HepG2 (cell line): ENCODE measurements at regions not wholly inside any gene's neighbourhood (a gene's known extent, or its start where the extent isn't known, plus 50 kb on each side); places are given as distances from the start of the nearest gene placed in this dataset.

ENCODE experiments used
- ATAC-seq: fragments of 200-7000 bp; cut with Tn5 transposase; 3 replicates; pipeline ENCODE4 v1.9.1; 2020; ENCODE audit warnings: mild to moderate bottlenecking, moderate library complexity
- BruUV-seq: library from RNA; stranded (reverse); fragments of 400-500 nt; replicated peaks from 2 replicates; lab custom pipeline; 2021; lab: Mats Ljungman, UMichigan
- CTCF ChIA-PET: fragments of 300-600 bp; formaldehyde crosslinking; extraction: SDS; loops from one replicate; lab custom pipeline; 2021; ENCODE audit warnings: low total read pairs, inconsistent platforms, low intra/inter-chr PET ratio; lab: Yijun Ruan, JAX
- POLR2A ChIA-PET: fragments of 350-600 bp; sonication (Branson Sonifier 250); formaldehyde crosslinking; loops from one replicate; lab custom pipeline; 2020; ENCODE audit warnings: antibody characterized with exemption, inconsistent platforms; lab: Yijun Ruan, JAX
- DNase-seq: peaks from one replicate; pipeline ENCODE4 v3.0.0-alpha.2; 2015; ENCODE audit warnings: low spot score
- FAIRE-seq: peaks from 3 replicates; lab custom pipeline; 2011; peaks lifted over from hg19 to GRCh38; lab: Jason Lieb, UNC
- H2AFZ ChIP-seq: one replicate; pipeline ENCODE4 v1.6.1; 2011; ENCODE audit warnings: low read length, inconsistent platforms
- H3K27ac ChIP-seq: fragments of 300-600 bp; 3 replicates; pipeline ENCODE4 v1.8.0; 2011; ENCODE audit warnings: mixed run types, mild to moderate bottlenecking, mixed read lengths, low read length, inconsistent platforms; ENCODE audit not compliant: insufficient read depth; ENCODE audit errors: extremely low read length
- H3K27me3 ChIP-seq, 2 experiments: fragments of 200-600 bp in 1 of 2; 2 replicates in 1 of 2; 3 replicates in 1 of 2; pipeline versions ENCODE4 v1.6.0 to v1.8.0; 2011; ENCODE audit warnings: low read length in 2 of 2, mild to moderate bottlenecking in 2 of 2, moderate library complexity in 2 of 2, inconsistent platforms in 1 of 2; ENCODE audit not compliant: insufficient read depth in 2 of 2, control insufficient read depth in 1 of 2
- H3K36me3 ChIP-seq, 2 experiments: fragments of 200-600 bp in 1 of 2; replicated peaks in 1 of 2; 2 replicates in 1 of 2; 3 replicates in 1 of 2; pipeline versions ENCODE4 v1.5.1 to v1.8.0; 2011; ENCODE audit warnings: low read length in 2 of 2, inconsistent platforms in 1 of 2; ENCODE audit not compliant: insufficient read depth in 2 of 2, control insufficient read depth in 1 of 2
- H3K4me1 ChIP-seq: 2 replicates; pipeline ENCODE4 v1.5.1; 2012; ENCODE audit warnings: low read length, inconsistent platforms; ENCODE audit not compliant: insufficient read depth
- H3K4me2 ChIP-seq: 2 replicates; pipeline ENCODE4 v1.6.0; 2011; ENCODE audit warnings: low read depth, low read length, inconsistent platforms
- H3K4me3 ChIP-seq, 3 experiments: fragments of 200-600 bp in 1 of 3; sonication (generic), shearing (Covaris generic) in 1 of 3; replicated peaks in 1 of 3; 2 replicates each; pipeline ENCODE4 v1.5.1; 2011 to 2016; ENCODE audit warnings: low read length in 3 of 3, inconsistent platforms in 2 of 3, low read depth in 2 of 3, mild to moderate bottlenecking in 2 of 3, control low read depth in 1 of 3, mixed read lengths in 1 of 3; ENCODE audit not compliant: insufficient read depth in 1 of 3
- H3K79me2 ChIP-seq: one replicate; pipeline ENCODE4 v1.6.1; 2011; ENCODE audit warnings: low read length, inconsistent platforms; ENCODE audit not compliant: insufficient read depth
- H3K9ac ChIP-seq: 2 replicates; pipeline ENCODE4 v1.6.0; 2011; ENCODE audit warnings: mild to moderate bottlenecking, low read depth, low read length, inconsistent platforms; ENCODE audit not compliant: insufficient read depth
- H3K9me3 ChIP-seq: 2 replicates; pipeline ENCODE4 v1.5.1; 2012; ENCODE audit warnings: mild to moderate bottlenecking, low read length
- H4K20me1 ChIP-seq: 2 replicates; pipeline ENCODE4 v1.6.0; 2011; ENCODE audit warnings: inconsistent platforms, mild to moderate bottlenecking, low read length, moderate library complexity; ENCODE audit not compliant: insufficient read depth
- CEBPG ChIP-seq: IDR thresholded peaks from 2 replicates; pipeline ENCODE4 v1.6.1; 2016
- CENPX ChIP-seq: sonication (generic); formaldehyde crosslinking; IDR thresholded peaks from 2 replicates; pipeline ENCODE4 v1.9.0; 2021; ENCODE audit warnings: mild to moderate bottlenecking, missing genetic modification reagents, moderate library complexity
- DMAP1 ChIP-seq: IDR thresholded peaks from 2 replicates; pipeline ENCODE4 v1.6.1; 2016
- DRAP1 ChIP-seq: IDR thresholded peaks from 2 replicates; pipeline ENCODE4 v1.6.1; 2016; ENCODE audit warnings: missing genetic modification reagents, missing compliant biosample characterization
- IKZF5 ChIP-seq: IDR thresholded peaks from 2 replicates; pipeline ENCODE4 v1.6.1; 2018; ENCODE audit warnings: missing genetic modification reagents, mild to moderate bottlenecking, missing compliant biosample characterization
- NFYC ChIP-seq: IDR thresholded peaks from 2 replicates; pipeline ENCODE4 v1.6.1; 2016; ENCODE audit warnings: missing genetic modification reagents, missing compliant biosample characterization
- RBM39 ChIP-seq: fragments of 200-400 bp; formaldehyde crosslinking; IDR thresholded peaks from one replicate; pipeline ENCODE4 v1.6.1; 2018; ENCODE audit warnings: antibody characterized with exemption, mild to moderate bottlenecking, low read depth, low read length; ENCODE audit not compliant: poor library complexity, severe bottlenecking
- SALL2 ChIP-seq: sonication (generic); formaldehyde crosslinking; IDR thresholded peaks from 2 replicates; pipeline ENCODE4 v1.8.1; 2023; ENCODE audit warnings: mild to moderate bottlenecking, missing genetic modification reagents, inconsistent platforms
- SMAD3 ChIP-seq: sonication (generic); formaldehyde crosslinking; IDR thresholded peaks from 2 replicates; pipeline ENCODE4 v1.4.0; 2020; ENCODE audit warnings: missing genetic modification reagents
- SSRP1 ChIP-seq: IDR thresholded peaks from 2 replicates; pipeline ENCODE4 v1.6.1; 2016; ENCODE audit warnings: control low read depth
- TBX3 ChIP-seq: fragments of 450-650 bp; IDR thresholded peaks from 2 replicates; pipeline ENCODE4 v1.6.1; 2017; ENCODE audit warnings: antibody characterized with exemption, mild to moderate bottlenecking, inconsistent platforms, borderline replicate concordance
- THYN1 ChIP-seq: sonication (generic); formaldehyde crosslinking; IDR thresholded peaks from 2 replicates; pipeline ENCODE4 v1.8.1; 2023; ENCODE audit warnings: low read depth, mild to moderate bottlenecking, moderate library complexity, missing genetic modification reagents, borderline replicate concordance
- ZBTB39 ChIP-seq: sonication (generic); formaldehyde crosslinking; IDR thresholded peaks from 2 replicates; pipeline ENCODE4 v1.5.0; 2020; ENCODE audit warnings: missing genetic modification reagents
- ZNF414 ChIP-seq: sonication (generic); formaldehyde crosslinking; IDR thresholded peaks from 2 replicates; pipeline ENCODE4 v1.5.0; 2020; ENCODE audit warnings: missing genetic modification reagents
- ZNF652 ChIP-seq: IDR thresholded peaks from 2 replicates; pipeline ENCODE4 v1.6.1; 2016; ENCODE audit warnings: low read depth, borderline replicate concordance
- ZNF749 ChIP-seq: sonication (generic); formaldehyde crosslinking; IDR thresholded peaks from 2 replicates; pipeline ENCODE4 v1.8.0; 2022; ENCODE audit warnings: mild to moderate bottlenecking, missing genetic modification reagents, moderate library complexity, borderline replicate concordance
- ZNF878 ChIP-seq: sonication (generic); formaldehyde crosslinking; IDR thresholded peaks from 2 replicates; pipeline ENCODE4 v1.8.1; 2023; ENCODE audit warnings: mild to moderate bottlenecking, missing genetic modification reagents, moderate library complexity
- WGBS: methylation state at CpG from one replicate; pipeline ENCODE4 v1.1.6; 2017; ENCODE audit warnings: low lambda C conversion rate; 5-methylcytosine and 5-hydroxymethylcytosine counted together
- in situ Hi-C: cut with HindIII; loops from 2 replicates; pipeline ENCODE4 v1.10.0; 2017; ENCODE audit warnings: low pct_unique_long_range_greater_than_20kb; ENCODE audit not compliant: extremely low pct_ligation_motif_present
- intact Hi-C: fragments of 100-400 bp; cut with micrococcal nuclease; formaldehyde crosslinking; loops from one replicate; pipeline ENCODE4 v1.10.0; 2022; ENCODE audit not compliant: unreplicated experiment

DNA sequence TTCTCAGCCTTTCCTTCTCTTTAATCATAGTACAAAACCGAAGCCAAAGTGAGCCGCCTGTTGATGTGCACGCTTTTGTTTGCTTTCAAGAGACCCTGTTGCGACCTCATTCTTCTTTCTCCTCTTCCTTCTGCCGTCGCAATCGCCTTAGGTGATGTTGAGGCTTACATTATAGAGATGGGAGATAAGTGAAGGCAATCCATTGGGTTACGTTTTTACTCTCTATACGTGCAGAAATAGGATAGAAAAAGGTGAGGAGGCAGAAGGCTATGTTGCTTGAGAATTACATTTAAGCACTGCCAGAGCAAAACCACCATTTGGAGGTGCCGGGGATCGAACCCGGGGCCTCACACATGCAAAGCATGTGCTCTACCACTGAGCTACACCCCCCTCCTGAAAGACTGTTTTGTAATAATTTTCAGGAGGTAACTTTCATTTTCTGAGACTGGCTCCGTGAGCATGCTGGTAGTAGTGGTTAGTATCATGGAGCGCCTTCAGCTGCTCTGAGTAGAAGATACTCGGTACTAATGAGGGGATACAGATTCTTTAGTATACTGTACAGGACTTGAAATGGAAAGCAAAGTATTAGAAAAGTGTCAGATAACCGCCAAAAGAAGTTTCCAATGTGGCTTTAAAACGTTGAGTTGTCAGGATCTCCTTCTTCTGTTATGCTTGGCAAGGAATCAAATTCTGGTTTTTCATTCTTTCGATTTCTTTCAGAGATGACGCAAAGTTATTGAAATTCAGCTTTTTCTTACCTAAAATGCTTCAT lies 165.6 kb downstream of the TRIM27 start (continued):
- no peak for TF ChIP-seq ZBTB39 (CRISPR knock-in tag)
- 0 out of 2 replicates have a peak, but pooled peaks have one; percentile 9 for TF ChIP-seq SALL2
- 0 out of 2 replicates have a peak, but pooled peaks have one; percentile 22 for TF ChIP-seq SMAD3 (CRISPR knock-in tag)
- 0 out of 2 replicates have a peak, but pooled peaks have one; percentile 38 for TF ChIP-seq DMAP1 (CRISPR knock-in tag)
- TF ChIP-seq TBX3, result 0 out of 2 replicates have a peak, but pooled peaks have one; percentile 31
- 0 out of 2 replicates have a peak, but pooled peaks have one; percentile 33 for TF ChIP-seq SSRP1 (CRISPR knock-in tag)
- peak; percentile 80; the same call in 1 of the 2 replicates for TF ChIP-seq ZNF878 (CRISPR knock-in tag)
- TF ChIP-seq ZNF749 (CRISPR knock-in tag), result no peak
- no peak for TF ChIP-seq ZNF652 (CRISPR knock-in tag)
- peak; percentile 93 for TF ChIP-seq CEBPG (CRISPR knock-in tag)

- peaks cover 27% of the 10 kb centered on the region for H3K4me1 ChIP-seq
- in situ Hi-C loops (no loop called here), intact Hi-C loops (no loop called here)
- ATAC-seq (no peak), DNase-seq (no peak), FAIRE-seq (no peak)
- peak overlapping the region; percentile 91 for H3K4me2 ChIP-seq
- H3K79me2 ChIP-seq, result no peaks in the 10 kb centered on the region
- WGBS, result 14% methylated on average over 6 of the region's 6 CpGs
- peak overlapping the region; percentile 49 to 71 (median 62); a peak in 5 of 6 replicates for H3K4me3 ChIP-seq
- no peaks in the 10 kb centered on the region for H4K20me1 ChIP-seq
- no peak overlapping the region for H3K27ac ChIP-seq
- ChIA-PET POLR2A (interaction anchor here (0.7 to 2.2 kb wide), 7 partner anchors 11 to 226 kb away, joined by 3 to 7 read pairs (median 4); partner anchors contain the start of gene TRIM27), CTCF (no interaction called here)
- H3K9ac ChIP-seq, result no peak overlapping the region
- no TSS peak for BruUV-seq
- peaks cover 0 to under 1% of the 10 kb centered on the region in 2 experiments; a peak in 2 of 5 replicates for H3K27me3 ChIP-seq
- H3K36me3 ChIP-seq, result no peaks in the 10 kb centered on the region
- H2AFZ ChIP-seq, result peak overlapping the region; percentile 62
- H3K9me3 ChIP-seq, result no peaks in the 10 kb centered on the region
- TF ChIP-seq IKZF5 (CRISPR knock-in tag) (no peak), NFYC (CRISPR knock-in tag) (no peak), DRAP1 (CRISPR knock-in tag) (no peak), CENPX (no peak), ZNF414 (no peak), RBM39 (no peak), THYN1 (CRISPR knock-in tag) (no peak)
Observed at GRCh38 chr6:28758818-28759235, 165.0 kb downstream of the TRIM27 start.
